ENCODE measurements at regions not wholly inside any gene's neighbourhood (a gene's known extent, or its start where the extent isn't known, plus 50 kb on each side); places are given as distances from the start of the nearest gene placed in this dataset.

GRCh38 chrX:13179586-13179985, 135.2 kb upstream of the FAM9C start:
- Histone ChIP-seq H3K9me3 (no peaks in the 10 kb centered on the region), H3K4me3 (no peak overlapping the region), H3K27ac (no peak overlapping the region), H3K36me3 (no peaks in the 10 kb centered on the region), H3K27me3 (no peaks in the 10 kb centered on the region), H3K4me1 (no peaks in the 10 kb centered on the region)
- 80 to 100% methylated on average over 1 to 3 of the region's 3 CpGs for WGBS, 2 donors (ENCODE audit: low coverage in 1 of 2)
- TF ChIP-seq CTCF (IDR thresholded peaks at IDR 0.05) (no peak), POLR2A (IDR thresholded peaks at IDR 0.05) (no peak), EP300 (IDR thresholded peaks at IDR 0.05) (no peak), POLR2AphosphoS5 (IDR thresholded peaks at IDR 0.05) (no peak)
- ATAC-seq: no peak

- Histone ChIP-seq H3K4me3 (no peak overlapping the region), H3K9me3 (no peaks in the 10 kb centered on the region), H3K27ac (no peak overlapping the region), H3K4me1 (no peaks in the 10 kb centered on the region), H3K27me3 (no peaks in the 10 kb centered on the region), H3K36me3 (no peaks in the 10 kb centered on the region)
- WGBS, 2 donors (ENCODE audit: low coverage in 1 of 2): 40% methylated on average over 1 of the region's 2 CpGs; no CpG with 5 or more reads in 1 of the 2 donors
- no peak for ATAC-seq
- TF ChIP-seq POLR2A (IDR thresholded peaks at IDR 0.05) (no peak), EP300 (IDR thresholded peaks at IDR 0.05) (no peak), POLR2AphosphoS5 (IDR thresholded peaks at IDR 0.05) (no peak), CTCF (IDR thresholded peaks at IDR 0.05) (no peak)
Observed at GRCh38 chrX:13179100-13179499, 134.7 kb upstream of the FAM9C start.

GRCh38 chrX:13177921-13178566, 133.6 kb upstream of the FAM9C start:
- Histone ChIP-seq H3K36me3 (no peaks in the 10 kb centered on the region), H3K4me1 (no peaks in the 10 kb centered on the region), H3K27me3 (no peaks in the 10 kb centered on the region), H3K9me3 (no peaks in the 10 kb centered on the region), H3K27ac (no peak overlapping the region), H3K4me3 (no peak overlapping the region)
- WGBS, 2 donors (ENCODE audit: low coverage in 1 of 2): 59 to 64% methylated on average over 2 to 6 of the region's 6 CpGs
- TF ChIP-seq CTCF (IDR thresholded peaks at IDR 0.05) (no peak), POLR2AphosphoS5 (IDR thresholded peaks at IDR 0.05) (no peak), EP300 (IDR thresholded peaks at IDR 0.05) (no peak), POLR2A (IDR thresholded peaks at IDR 0.05) (no peak)
- no peak for ATAC-seq

- no peaks in the 10 kb centered on the region for H3K27me3 ChIP-seq
- H3K27ac ChIP-seq: no peak overlapping the region
- no peak for ATAC-seq
- no peaks in the 10 kb centered on the region for H3K4me1 ChIP-seq
- H3K4me3 ChIP-seq: no peak overlapping the region
- no peaks in the 10 kb centered on the region for H3K36me3 ChIP-seq
- WGBS, 2 donors (ENCODE audit: low coverage in 1 of 2): 86 to 100% methylated on average over 1 to 2 of the region's 2 CpGs
- H3K9me3 ChIP-seq: no peaks in the 10 kb centered on the region
- TF ChIP-seq POLR2AphosphoS5 (IDR thresholded peaks at IDR 0.05) (no peak), EP300 (IDR thresholded peaks at IDR 0.05) (no peak), CTCF (IDR thresholded peaks at IDR 0.05) (no peak), POLR2A (IDR thresholded peaks at IDR 0.05) (no peak)
Observed at GRCh38 chrX:13175056-13175455, 130.6 kb upstream of the FAM9C start.

GRCh38 chrX:13170966-13171558, 126.6 kb upstream of the FAM9C start:
- TF ChIP-seq EP300 (IDR thresholded peaks at IDR 0.05) (no peak), CTCF (IDR thresholded peaks at IDR 0.05) (no peak), POLR2A (IDR thresholded peaks at IDR 0.05) (no peak), POLR2AphosphoS5 (IDR thresholded peaks at IDR 0.05) (no peak)
- no peaks in the 10 kb centered on the region for H3K27me3 ChIP-seq
- no peak overlapping the region for H3K27ac ChIP-seq
- no peak overlapping the region for H3K4me3 ChIP-seq
- WGBS, 2 donors (ENCODE audit: low coverage in 1 of 2): 78 to 100% methylated on average over 1 to 2 of the region's 2 CpGs
- ATAC-seq: no peak
- H3K36me3 ChIP-seq: no peaks in the 10 kb centered on the region
- peaks cover 0 to 21% (median 0%) of the 10 kb centered on the region in 3 donors for H3K4me1 ChIP-seq
- H3K9me3 ChIP-seq: no peaks in the 10 kb centered on the region

All from gastroesophageal sphincter (tissue), 4 donors.